Keratinocyte (primary cell): ENCODE measurements at regions not wholly inside any gene's neighbourhood (a gene's known extent, or its start where the extent isn't known, plus 50 kb on each side); places are given as distances from the start of the nearest gene placed in this dataset.

ENCODE experiments used
- DNase-seq: peaks from one replicate; pipeline ENCODE4 v3.0.0-alpha.2; 2011; ENCODE audit warnings: low read depth, missing footprints, low spot score
- FAIRE-seq: peaks from 2 replicates; lab custom pipeline; 2011; peaks lifted over from hg19 to GRCh38; lab: Jason Lieb, UNC
- H2AFZ ChIP-seq: 2 replicates; pipeline ENCODE4 v1.6.0; 2012; ENCODE audit warnings: low read length, control low read depth, inconsistent platforms; ENCODE audit not compliant: control insufficient read depth
- H3K27ac ChIP-seq: 2 replicates; pipeline ENCODE4 v1.5.1; 2011; ENCODE audit warnings: low read length; ENCODE audit not compliant: control insufficient read depth, insufficient read depth
- H3K27me3 ChIP-seq: 3 replicates; pipeline ENCODE4 v1.6.0; 2011; ENCODE audit warnings: low read length; ENCODE audit not compliant: control insufficient read depth, insufficient read depth; ENCODE audit errors: extremely low read depth
- H3K36me3 ChIP-seq, 2 experiments: 2 replicates in 1 of 2; 3 replicates in 1 of 2; pipeline ENCODE4 v1.5.1; 2011; ENCODE audit warnings: low read length in 2 of 2, mild to moderate bottlenecking in 1 of 2; ENCODE audit not compliant: control insufficient read depth in 2 of 2, insufficient read depth in 2 of 2; ENCODE audit errors: extremely low read depth in 1 of 2
- H3K4me1 ChIP-seq: 3 replicates; pipeline ENCODE4 v1.5.1; 2011; ENCODE audit warnings: low read length; ENCODE audit not compliant: control insufficient read depth, insufficient read depth; ENCODE audit errors: extremely low read depth
- H3K4me2 ChIP-seq: 3 replicates; pipeline ENCODE4 v1.6.0; 2011; ENCODE audit warnings: low read depth, low read length; ENCODE audit not compliant: control insufficient read depth, insufficient read depth; ENCODE audit errors: extremely low read depth
- H3K4me3 ChIP-seq, 3 experiments: fragments of 200-600 bp in 1 of 3; sonication (generic) in 1 of 3; 2 replicates in 2 of 3; 3 replicates in 1 of 3; pipeline ENCODE4 v1.5.1; 2011 to 2016; ENCODE audit warnings: low read length in 3 of 3, mild to moderate bottlenecking in 3 of 3, control low read depth in 2 of 3, inconsistent platforms in 1 of 3, low read depth in 1 of 3, mixed read lengths in 1 of 3, mixed run types in 1 of 3, moderate library complexity in 1 of 3; ENCODE audit not compliant: control insufficient read depth in 2 of 3, insufficient read depth in 2 of 3; ENCODE audit errors: extremely low read depth in 1 of 3
- H3K79me2 ChIP-seq: 2 replicates; pipeline ENCODE4 v1.6.0; 2012; ENCODE audit warnings: low read length; ENCODE audit not compliant: control insufficient read depth, insufficient read depth
- H3K9ac ChIP-seq: 3 replicates; pipeline ENCODE4 v1.6.0; 2011; ENCODE audit warnings: low read length; ENCODE audit not compliant: control insufficient read depth, insufficient read depth; ENCODE audit errors: extremely low read depth
- H3K9me1 ChIP-seq: 3 replicates; pipeline ENCODE4 v1.6.0; 2011; ENCODE audit warnings: low read length; ENCODE audit not compliant: control insufficient read depth, insufficient read depth; ENCODE audit errors: extremely low read depth
- H3K9me3 ChIP-seq: 2 replicates; pipeline ENCODE4 v1.5.1; 2012; ENCODE audit warnings: low read depth, low read length; ENCODE audit not compliant: control insufficient read depth
- H4K20me1 ChIP-seq: 3 replicates; pipeline ENCODE4 v1.6.0; 2011; ENCODE audit warnings: low read length; ENCODE audit not compliant: control insufficient read depth, insufficient read depth; ENCODE audit errors: extremely low read depth
- EZH2 ChIP-seq: IDR thresholded peaks from one replicate; pipeline ENCODE4 v1.6.1; 2012; ENCODE audit warnings: inconsistent platforms, mild to moderate bottlenecking, low read length, moderate library complexity
- dilution Hi-C: fragments of 300-500 bp; cut with MboI; formaldehyde crosslinking; loops from one replicate; pipeline ENCODE4 v1.7.0; 2020; ENCODE audit warnings: low sequenced_read_pairs; ENCODE audit not compliant: extremely low pct_ligation_motif_present
- TF ChIP-seq, protein P1 (sequence below), 3 experiments: IDR thresholded peaks in 1 of 3; conservative IDR thresholded peaks in 1 of 3; optimal IDR thresholded peaks in 1 of 3; 2 replicates in 2 of 3; 3 replicates in 1 of 3; pipeline versions ENCODE3 to v1.5.1; 2011; ENCODE audit warnings: low read length in 3 of 3, mild to moderate bottlenecking in 3 of 3, moderate library complexity in 2 of 3, control low read depth in 1 of 3, inconsistent platforms in 1 of 3; ENCODE audit not compliant: insufficient read depth in 2 of 3; ENCODE audit errors: extremely low read depth in 1 of 3

DNA sequence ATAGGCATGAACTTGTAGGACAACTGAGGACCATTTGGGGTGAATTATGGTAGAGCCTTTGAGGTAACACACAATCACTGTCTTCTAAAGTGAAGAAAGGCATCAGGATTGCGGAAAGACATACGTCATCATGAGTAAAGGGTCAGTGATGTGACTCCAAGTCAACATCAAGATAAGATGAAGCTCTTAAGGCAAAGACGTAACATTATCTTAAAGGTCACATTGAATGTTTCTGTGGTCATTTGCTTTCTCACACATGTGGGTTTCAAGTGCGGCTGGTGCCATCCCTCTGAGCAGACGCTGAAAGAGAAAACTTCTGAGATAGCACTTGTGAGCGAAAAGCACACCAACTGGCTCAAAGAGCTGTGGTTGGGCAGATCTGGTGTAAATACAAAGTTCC, 63.3 kb upstream of the GRAMD2B start:
- no peak overlapping the region for H3K9ac ChIP-seq
- DNase-seq, result no peak
- H3K36me3 ChIP-seq, result no peaks in the 10 kb centered on the region
- H3K9me3 ChIP-seq, result no peaks in the 10 kb centered on the region
- H3K4me1 ChIP-seq, result peaks cover 2% of the 10 kb centered on the region
- H3K4me3 ChIP-seq, result no peak overlapping the region
- no peak overlapping the region for H3K4me2 ChIP-seq
- FAIRE-seq, result no peak
- H3K79me2 ChIP-seq, result no peaks in the 10 kb centered on the region
- H2AFZ ChIP-seq, result no peak overlapping the region
- TF ChIP-seq, protein P1, sequence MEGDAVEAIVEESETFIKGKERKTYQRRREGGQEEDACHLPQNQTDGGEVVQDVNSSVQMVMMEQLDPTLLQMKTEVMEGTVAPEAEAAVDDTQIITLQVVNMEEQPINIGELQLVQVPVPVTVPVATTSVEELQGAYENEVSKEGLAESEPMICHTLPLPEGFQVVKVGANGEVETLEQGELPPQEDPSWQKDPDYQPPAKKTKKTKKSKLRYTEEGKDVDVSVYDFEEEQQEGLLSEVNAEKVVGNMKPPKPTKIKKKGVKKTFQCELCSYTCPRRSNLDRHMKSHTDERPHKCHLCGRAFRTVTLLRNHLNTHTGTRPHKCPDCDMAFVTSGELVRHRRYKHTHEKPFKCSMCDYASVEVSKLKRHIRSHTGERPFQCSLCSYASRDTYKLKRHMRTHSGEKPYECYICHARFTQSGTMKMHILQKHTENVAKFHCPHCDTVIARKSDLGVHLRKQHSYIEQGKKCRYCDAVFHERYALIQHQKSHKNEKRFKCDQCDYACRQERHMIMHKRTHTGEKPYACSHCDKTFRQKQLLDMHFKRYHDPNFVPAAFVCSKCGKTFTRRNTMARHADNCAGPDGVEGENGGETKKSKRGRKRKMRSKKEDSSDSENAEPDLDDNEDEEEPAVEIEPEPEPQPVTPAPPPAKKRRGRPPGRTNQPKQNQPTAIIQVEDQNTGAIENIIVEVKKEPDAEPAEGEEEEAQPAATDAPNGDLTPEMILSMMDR (optimal IDR thresholded peaks at IDR 0.05 in 1 of 3, IDR thresholded peaks at IDR 0.05 in 1 of 3, conservative IDR thresholded peaks at IDR 0.05 in 1 of 3; ENCODE audit: extremely low read depth in 1 of 3, insufficient read depth in 2 of 3, low read length in 3 of 3), result no peak
- TF ChIP-seq EZH2, result no peak
- no peaks in the 10 kb centered on the region for H3K27me3 ChIP-seq
- H3K9me1 ChIP-seq, result no peaks in the 10 kb centered on the region
- dilution Hi-C loops, result no loop called here
- H4K20me1 ChIP-seq, result no peaks in the 10 kb centered on the region
- H3K27ac ChIP-seq, result no peak overlapping the region

DNA sequence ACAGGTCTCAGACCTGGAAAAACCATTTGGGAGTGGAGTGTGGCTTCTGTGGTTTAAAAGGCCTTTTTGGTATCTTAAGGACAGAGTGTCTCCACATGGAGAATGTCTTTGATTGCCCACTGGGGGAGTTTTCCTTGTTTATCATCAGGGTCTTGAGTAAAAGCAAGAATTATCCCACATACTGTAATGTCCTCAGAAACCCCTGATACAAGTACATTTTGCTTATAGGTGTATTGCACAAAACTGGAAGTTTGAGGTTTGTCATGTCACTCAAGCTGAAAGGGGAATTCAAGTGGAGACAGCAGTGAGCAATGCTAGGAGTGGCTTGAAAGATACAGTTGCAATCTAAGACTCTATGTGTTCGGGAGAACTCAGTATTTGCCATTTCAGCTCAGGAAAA, 62.7 kb upstream of the GRAMD2B start:
- no peaks in the 10 kb centered on the region for H4K20me1 ChIP-seq
- H3K27me3 ChIP-seq, result no peaks in the 10 kb centered on the region
- no peaks in the 10 kb centered on the region for H3K9me1 ChIP-seq
- no peak overlapping the region for H3K27ac ChIP-seq
- H2AFZ ChIP-seq, result peak overlapping the region; percentile 38
- no peaks in the 10 kb centered on the region for H3K36me3 ChIP-seq
- no peaks in the 10 kb centered on the region for H3K9me3 ChIP-seq
- H3K79me2 ChIP-seq, result no peaks in the 10 kb centered on the region
- no peak for TF ChIP-seq EZH2
- TF ChIP-seq, protein P1 (optimal IDR thresholded peaks at IDR 0.05 in 1 of 3, IDR thresholded peaks at IDR 0.05 in 1 of 3, conservative IDR thresholded peaks at IDR 0.05 in 1 of 3; ENCODE audit: extremely low read depth in 1 of 3, insufficient read depth in 2 of 3, low read length in 3 of 3), result no peak
- no peak overlapping the region for H3K4me2 ChIP-seq
- FAIRE-seq (no peak), DNase-seq (no peak)
- no peak overlapping the region for H3K4me3 ChIP-seq
- H3K9ac ChIP-seq, result no peak overlapping the region
- H3K4me1 ChIP-seq, result peaks cover 3% of the 10 kb centered on the region
- dilution Hi-C loops, result no loop called here
